ENCODE measurements at regions not wholly inside any gene's neighbourhood (a gene's known extent, or its start where the extent isn't known, plus 50 kb on each side); places are given as distances from the start of the nearest gene placed in this dataset.

GRCh38 chr7:120201290-120201689, 71.7 kb upstream of the KCND2 start:
- TF ChIP-seq, protein P1, sequence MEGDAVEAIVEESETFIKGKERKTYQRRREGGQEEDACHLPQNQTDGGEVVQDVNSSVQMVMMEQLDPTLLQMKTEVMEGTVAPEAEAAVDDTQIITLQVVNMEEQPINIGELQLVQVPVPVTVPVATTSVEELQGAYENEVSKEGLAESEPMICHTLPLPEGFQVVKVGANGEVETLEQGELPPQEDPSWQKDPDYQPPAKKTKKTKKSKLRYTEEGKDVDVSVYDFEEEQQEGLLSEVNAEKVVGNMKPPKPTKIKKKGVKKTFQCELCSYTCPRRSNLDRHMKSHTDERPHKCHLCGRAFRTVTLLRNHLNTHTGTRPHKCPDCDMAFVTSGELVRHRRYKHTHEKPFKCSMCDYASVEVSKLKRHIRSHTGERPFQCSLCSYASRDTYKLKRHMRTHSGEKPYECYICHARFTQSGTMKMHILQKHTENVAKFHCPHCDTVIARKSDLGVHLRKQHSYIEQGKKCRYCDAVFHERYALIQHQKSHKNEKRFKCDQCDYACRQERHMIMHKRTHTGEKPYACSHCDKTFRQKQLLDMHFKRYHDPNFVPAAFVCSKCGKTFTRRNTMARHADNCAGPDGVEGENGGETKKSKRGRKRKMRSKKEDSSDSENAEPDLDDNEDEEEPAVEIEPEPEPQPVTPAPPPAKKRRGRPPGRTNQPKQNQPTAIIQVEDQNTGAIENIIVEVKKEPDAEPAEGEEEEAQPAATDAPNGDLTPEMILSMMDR (IDR thresholded peaks at IDR 0.05; ENCODE audit: low read length, missing control alignments), result no peak
- no peak overlapping the region for H3K4me3 ChIP-seq (replicated peaks; ENCODE audit: low read depth, low read length)
- no peak for DNase-seq (ENCODE audit: low read depth)

DNA sequence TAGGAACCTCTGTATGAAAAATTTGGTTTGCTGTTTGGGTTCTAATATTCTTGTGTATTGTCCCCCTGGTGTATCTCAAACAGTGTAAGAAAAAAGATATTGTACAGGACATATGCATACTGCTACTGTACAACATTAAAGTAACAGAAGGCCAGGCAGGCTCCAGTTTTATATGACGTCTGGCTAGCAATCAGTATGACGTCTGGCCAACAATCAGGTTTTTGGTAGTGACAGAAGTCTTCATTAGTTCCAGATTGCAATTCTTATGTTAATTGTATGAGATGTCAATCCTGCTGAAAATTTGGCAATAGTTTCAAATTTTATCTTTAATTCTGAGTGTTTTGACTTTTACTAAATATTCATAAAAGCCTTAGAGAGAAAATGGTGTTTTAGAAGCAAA, 67.9 kb upstream of the KCND2 start:
- no peak overlapping the region for H3K4me3 ChIP-seq (replicated peaks; ENCODE audit: low read depth, low read length)
- TF ChIP-seq, protein P1 (IDR thresholded peaks at IDR 0.05; ENCODE audit: low read length, missing control alignments), result no peak
- DNase-seq (ENCODE audit: low read depth), result no peak

- no peak overlapping the region for H3K4me3 ChIP-seq (replicated peaks; ENCODE audit: low read depth, low read length)
- DNase-seq (ENCODE audit: low read depth), result no peak
- TF ChIP-seq, protein P1 (IDR thresholded peaks at IDR 0.05; ENCODE audit: low read length, missing control alignments), result no peak
These were observed 65.9 kb upstream of the KCND2 start for GRCh38 chr7:120207037-120207436.

DNA sequence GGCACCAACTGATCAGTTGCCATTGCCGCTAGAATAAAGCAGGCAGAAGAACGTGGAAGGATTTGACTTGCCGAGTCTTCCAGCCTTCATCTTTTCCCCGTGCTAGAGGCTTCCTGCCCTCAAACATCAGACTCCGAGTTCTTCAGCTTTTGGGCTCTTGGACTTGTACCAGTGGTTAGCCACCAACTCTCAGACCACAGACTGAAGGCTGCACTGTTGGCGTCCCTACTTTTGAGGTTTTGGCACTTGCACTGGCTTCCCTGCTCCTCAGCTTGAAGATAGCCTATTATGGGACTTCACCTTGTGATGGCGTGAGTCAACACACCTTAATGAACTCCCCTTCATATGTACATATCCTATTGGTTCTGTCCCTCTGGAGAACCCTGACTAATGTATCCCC, 57.3 kb upstream of the KCND2 start:
- TF ChIP-seq, protein P1 (IDR thresholded peaks at IDR 0.05; ENCODE audit: low read length, missing control alignments), result no peak
- no peak for DNase-seq (ENCODE audit: low read depth)
- H3K4me3 ChIP-seq (replicated peaks; ENCODE audit: low read depth, low read length), result no peak overlapping the region

GRCh38 chr7:120216947-120217346, 56.0 kb upstream of the KCND2 start:
- H3K4me3 ChIP-seq (replicated peaks; ENCODE audit: low read depth, low read length), result no peak overlapping the region
- no peak for DNase-seq (ENCODE audit: low read depth)
- TF ChIP-seq, protein P1 (IDR thresholded peaks at IDR 0.05; ENCODE audit: low read length, missing control alignments), result no peak

GRCh38 chr7:120218712-120219111, 54.3 kb upstream of the KCND2 start:
- DNase-seq (ENCODE audit: low read depth), result peak; percentile 26
- TF ChIP-seq, protein P1 (IDR thresholded peaks at IDR 0.05; ENCODE audit: low read length, missing control alignments), result no peak
- H3K4me3 ChIP-seq (replicated peaks; ENCODE audit: low read depth, low read length), result no peak overlapping the region

DNA sequence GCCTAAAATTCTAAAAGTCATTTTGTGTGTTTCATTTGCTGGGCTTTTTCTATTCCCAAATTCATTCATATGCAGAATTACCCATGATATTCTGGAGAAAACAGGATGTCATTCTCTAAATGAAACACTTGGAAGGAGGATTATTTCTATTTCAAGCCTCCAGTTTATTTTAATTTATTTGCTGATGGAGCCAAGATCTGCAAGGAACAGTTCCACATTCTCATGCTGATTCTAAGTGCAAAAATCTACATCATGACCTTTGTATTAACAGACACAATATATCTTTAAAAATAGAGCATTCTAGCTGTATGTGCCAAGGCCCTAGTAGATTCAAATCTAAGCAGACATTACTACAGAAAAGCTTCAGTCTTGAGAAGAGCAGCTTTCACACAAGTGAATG, 51.3 kb upstream of the KCND2 start:
- no peak for DNase-seq (ENCODE audit: low read depth)
- TF ChIP-seq, protein P1 (IDR thresholded peaks at IDR 0.05; ENCODE audit: low read length, missing control alignments), result no peak

More for the DNA sequence above, 51.3 kb upstream of the KCND2 start:
- H3K4me3 ChIP-seq (replicated peaks; ENCODE audit: low read depth, low read length), result no peak overlapping the region
